Lower leg skin (tissue), 3 donors: ENCODE measurements at regions not wholly inside any gene's neighbourhood (a gene's known extent, or its start where the extent isn't known, plus 50 kb on each side); places are given as distances from the start of the nearest gene placed in this dataset.
"Not testable (repeated sequence)": the region's sequence is repeated elsewhere in the genome, so short reads cannot be mapped to it uniquely, and the experiment has no call there.

Experiments
- POLR2A ChIP-seq, 2 donors: fragments of 450-650 bp; IDR thresholded peaks; one replicate each; pipeline ENCODE4 v1.6.1; 2016 to 2017; ENCODE audit warnings: antibody characterized with exemption in 2 of 2, mild to moderate bottlenecking in 1 of 2, moderate library complexity in 1 of 2
- TF ChIP-seq, protein P1 (sequence below), 3 donors: fragments of 450-650 bp; IDR thresholded peaks; one replicate each; pipeline ENCODE4 v1.5.1; 2016; ENCODE audit warnings: antibody characterized with exemption in 3 of 3, mild to moderate bottlenecking in 3 of 3, moderate library complexity in 2 of 3

DNA sequence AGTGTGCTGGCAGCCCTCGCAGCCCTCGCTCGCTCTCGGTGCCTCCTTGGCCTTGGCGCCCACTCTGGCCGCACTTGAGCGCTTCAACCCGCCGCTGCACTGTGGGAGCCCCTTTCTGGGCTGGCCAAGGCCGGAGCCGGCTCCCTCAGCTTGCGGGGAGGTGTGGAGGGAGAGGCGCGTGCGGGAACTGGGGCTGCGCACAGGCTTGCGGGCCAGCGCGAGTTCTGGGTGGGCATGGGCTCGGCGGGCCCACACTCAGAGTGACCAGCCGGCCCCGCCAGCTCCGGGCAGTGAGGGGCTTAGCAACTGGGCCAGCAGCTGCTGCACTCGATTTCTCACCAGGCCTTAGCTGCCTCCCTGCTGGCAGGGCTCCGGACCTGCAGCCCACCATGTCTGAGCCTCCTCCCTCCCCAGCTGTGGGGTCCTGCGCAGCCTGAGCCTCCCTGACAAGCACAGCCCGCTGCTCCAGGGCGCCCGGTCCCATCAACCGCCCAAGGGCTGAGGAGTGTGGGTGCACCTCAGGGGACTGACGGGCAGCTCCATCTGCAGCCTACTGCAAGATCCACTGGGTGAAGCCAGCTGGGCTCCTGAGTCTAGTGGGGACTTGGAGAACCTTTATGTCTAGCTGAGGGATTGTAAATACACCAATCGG lies 786.0 kb upstream of the SORCS1 start:
- TF ChIP-seq, protein P1, sequence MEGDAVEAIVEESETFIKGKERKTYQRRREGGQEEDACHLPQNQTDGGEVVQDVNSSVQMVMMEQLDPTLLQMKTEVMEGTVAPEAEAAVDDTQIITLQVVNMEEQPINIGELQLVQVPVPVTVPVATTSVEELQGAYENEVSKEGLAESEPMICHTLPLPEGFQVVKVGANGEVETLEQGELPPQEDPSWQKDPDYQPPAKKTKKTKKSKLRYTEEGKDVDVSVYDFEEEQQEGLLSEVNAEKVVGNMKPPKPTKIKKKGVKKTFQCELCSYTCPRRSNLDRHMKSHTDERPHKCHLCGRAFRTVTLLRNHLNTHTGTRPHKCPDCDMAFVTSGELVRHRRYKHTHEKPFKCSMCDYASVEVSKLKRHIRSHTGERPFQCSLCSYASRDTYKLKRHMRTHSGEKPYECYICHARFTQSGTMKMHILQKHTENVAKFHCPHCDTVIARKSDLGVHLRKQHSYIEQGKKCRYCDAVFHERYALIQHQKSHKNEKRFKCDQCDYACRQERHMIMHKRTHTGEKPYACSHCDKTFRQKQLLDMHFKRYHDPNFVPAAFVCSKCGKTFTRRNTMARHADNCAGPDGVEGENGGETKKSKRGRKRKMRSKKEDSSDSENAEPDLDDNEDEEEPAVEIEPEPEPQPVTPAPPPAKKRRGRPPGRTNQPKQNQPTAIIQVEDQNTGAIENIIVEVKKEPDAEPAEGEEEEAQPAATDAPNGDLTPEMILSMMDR (IDR thresholded peaks at IDR 0.05), result not testable (repeated sequence)
- TF ChIP-seq POLR2A (IDR thresholded peaks at IDR 0.05), result not testable (repeated sequence)
